ENCODE measurements at regions not wholly inside any gene's neighbourhood (a gene's known extent, or its start where the extent isn't known, plus 50 kb on each side); places are given as distances from the start of the nearest gene placed in this dataset.

- DNase-seq: no peak
- Histone ChIP-seq H3K36me3 (no peaks in the 10 kb centered on the region), H3K9me3 (no peaks in the 10 kb centered on the region), H3K9ac (ENCODE audit: low read depth in 2 of 2, low read length in 2 of 2) (no peak overlapping the region), H3K4me3 (no peak overlapping the region), H3K4me1 (no peaks in the 10 kb centered on the region), H3K27me3 (no peaks in the 10 kb centered on the region), H3K27ac (no peak overlapping the region)
- no peak for TF ChIP-seq CTCF (IDR thresholded peaks at IDR 0.05)
- intact Hi-C loops (cut with DNase I): no loop called here
Measured at GRCh38 chr5:60141119-60141518, 247.6 kb upstream of the PDE4D start.

DNA sequence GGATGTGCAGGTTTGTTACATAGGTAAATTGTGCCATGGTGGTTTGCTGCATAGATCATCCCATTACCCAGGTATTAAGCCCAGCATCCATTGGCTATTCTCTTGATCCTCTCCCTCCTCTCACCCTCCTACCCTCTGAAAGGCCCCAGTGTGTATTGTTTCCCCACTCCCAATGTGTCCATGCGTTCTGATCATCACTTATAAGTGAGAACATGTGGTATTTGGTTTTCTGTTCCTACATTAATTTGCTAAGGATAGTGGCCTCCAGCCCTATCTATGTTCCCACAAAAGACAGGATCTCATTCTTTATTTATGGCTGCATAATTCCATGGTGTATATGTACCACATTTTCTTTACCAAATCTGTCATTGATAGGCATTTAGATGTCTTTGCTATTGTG lies 243.3 kb upstream of the PDE4D start:
- no peak for DNase-seq
- TF ChIP-seq CTCF (IDR thresholded peaks at IDR 0.05): no peak
- intact Hi-C loops (cut with DNase I): no loop called here
- H3K36me3 ChIP-seq: no peaks in the 10 kb centered on the region
- H3K4me3 ChIP-seq: no peak overlapping the region
- H3K27ac ChIP-seq: no peak overlapping the region
- no peaks in the 10 kb centered on the region for H3K4me1 ChIP-seq
- no peaks in the 10 kb centered on the region for H3K27me3 ChIP-seq
- H3K9ac ChIP-seq (ENCODE audit: low read depth in 2 of 2, low read length in 2 of 2): no peak overlapping the region
- no peaks in the 10 kb centered on the region for H3K9me3 ChIP-seq

- Histone ChIP-seq H3K9ac (ENCODE audit: low read depth in 2 of 2, low read length in 2 of 2) (no peak overlapping the region), H3K4me1 (no peaks in the 10 kb centered on the region), H3K27ac (no peak overlapping the region), H3K27me3 (no peaks in the 10 kb centered on the region), H3K36me3 (no peaks in the 10 kb centered on the region), H3K4me3 (no peak overlapping the region), H3K9me3 (no peaks in the 10 kb centered on the region)
- TF ChIP-seq CTCF (IDR thresholded peaks at IDR 0.05): no peak
- DNase-seq: no peak
- intact Hi-C loops (cut with DNase I): no loop called here
Measured at GRCh38 chr5:60131504-60131903, 238.0 kb upstream of the PDE4D start.

GRCh38 chr5:60125636-60126035 lies 232.1 kb upstream of the PDE4D start:
- no peak for DNase-seq
- no peaks in the 10 kb centered on the region for H3K27me3 ChIP-seq
- intact Hi-C loops (cut with DNase I): no loop called here
- H3K27ac ChIP-seq: no peak overlapping the region
- no peaks in the 10 kb centered on the region for H3K36me3 ChIP-seq
- H3K9me3 ChIP-seq: no peaks in the 10 kb centered on the region
- no peak for TF ChIP-seq CTCF (IDR thresholded peaks at IDR 0.05)
- H3K9ac ChIP-seq (ENCODE audit: low read depth in 2 of 2, low read length in 2 of 2): no peak overlapping the region
- no peaks in the 10 kb centered on the region for H3K4me1 ChIP-seq
- H3K4me3 ChIP-seq: no peak overlapping the region

DNA sequence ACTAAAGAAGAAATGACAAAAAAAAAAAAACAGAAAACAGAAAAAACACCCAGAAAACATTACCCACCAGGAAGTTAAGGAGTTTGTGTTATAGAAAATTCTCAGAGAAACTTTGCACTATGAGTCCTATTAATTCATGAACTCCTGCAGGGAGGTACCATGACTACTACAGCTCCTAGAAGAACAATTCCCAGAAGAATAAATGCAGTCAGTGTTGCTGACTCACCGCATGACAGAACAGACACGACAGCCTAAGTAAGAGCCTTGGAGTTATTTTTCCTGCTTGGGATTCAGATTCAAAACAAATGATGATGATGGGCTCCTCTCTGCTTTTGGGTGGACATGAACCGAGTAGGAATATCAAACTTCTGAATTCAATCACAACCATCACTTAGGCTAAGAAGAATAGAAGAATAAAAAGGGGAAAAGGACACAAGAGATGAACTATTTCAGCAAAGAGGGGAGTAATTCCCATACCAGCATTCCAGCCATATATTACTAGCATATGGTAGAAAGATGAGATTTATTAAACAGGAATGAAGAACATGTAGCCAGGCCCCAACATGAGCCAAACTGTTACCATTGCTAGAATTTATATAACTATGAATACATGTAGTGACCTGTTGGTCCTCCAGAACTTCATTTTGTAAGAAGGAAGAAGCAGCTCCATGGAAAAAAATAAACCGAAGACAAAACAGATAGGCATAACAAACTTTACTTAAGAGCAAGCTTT lies 209.6 kb upstream of the PDE4D start:
- Histone ChIP-seq H3K27me3 (no peaks in the 10 kb centered on the region), H3K4me1 (no peaks in the 10 kb centered on the region), H3K4me3 (no peak overlapping the region), H3K27ac (no peak overlapping the region), H3K9me3 (no peaks in the 10 kb centered on the region), H3K9ac (ENCODE audit: low read depth in 2 of 2, low read length in 2 of 2) (no peak overlapping the region), H3K36me3 (no peaks in the 10 kb centered on the region)
- intact Hi-C loops (cut with DNase I): no loop called here
- DNase-seq: no peak
- no peak for TF ChIP-seq CTCF (IDR thresholded peaks at IDR 0.05)

All from colonic mucosa (tissue), 4 donors.